ENCODE measurements at regions not wholly inside any gene's neighbourhood (a gene's known extent, or its start where the extent isn't known, plus 50 kb on each side); places are given as distances from the start of the nearest gene placed in this dataset.

GRCh38 chr2:17309741-17310339, 208.4 kb downstream of the RAD51AP2 start:
- no peak overlapping the region for H3K4me3 ChIP-seq
- no peaks in the 10 kb centered on the region for H3K4me1 ChIP-seq (ENCODE audit: insufficient read depth)
- H3K36me3 ChIP-seq (replicated peaks; ENCODE audit: insufficient read depth, low read depth) = no peaks in the 10 kb centered on the region
- no peaks in the 10 kb centered on the region for H4K20me1 ChIP-seq (ENCODE audit: insufficient read depth, poor library complexity, severe bottlenecking)
- no peak overlapping the region for H2AFZ ChIP-seq
- DNase-seq (ENCODE audit: low spot score) = peak; percentile 86
- H3K79me2 ChIP-seq = no peaks in the 10 kb centered on the region
- WGBS (ENCODE audit: low lambda C conversion rate, missing lambda C conversion rate) = 8% methylated on average over 6 of the region's 6 CpGs
- H3K4me2 ChIP-seq = no peak overlapping the region
- H3K9me3 ChIP-seq (ENCODE audit: low read depth) = no peaks in the 10 kb centered on the region
- H3K27me3 ChIP-seq = no peaks in the 10 kb centered on the region
- no peaks in the 10 kb centered on the region for H3K9me2 ChIP-seq (replicated peaks; ENCODE audit: insufficient read depth)
- no peak overlapping the region for H3K27ac ChIP-seq
- TF ChIP-seq EZH2 (IDR thresholded peaks at IDR 0.05; ENCODE audit: borderline replicate concordance) = no peak
- no peak for TF ChIP-seq EZH2phosphoT487 (IDR thresholded peaks at IDR 0.05; ENCODE audit: low read depth, severe bottlenecking, unreplicated experiment)
- TF ChIP-seq CTCF (IDR thresholded peaks at IDR 0.05; ENCODE audit: poor library complexity) = peak; percentile 79

- no peak for DNase-seq (ENCODE audit: low spot score)
- H3K9me3 ChIP-seq (ENCODE audit: low read depth) = no peaks in the 10 kb centered on the region
- H2AFZ ChIP-seq = no peak overlapping the region
- H3K27me3 ChIP-seq = no peaks in the 10 kb centered on the region
- H3K4me3 ChIP-seq = no peak overlapping the region
- no peaks in the 10 kb centered on the region for H3K4me1 ChIP-seq (ENCODE audit: insufficient read depth)
- no peaks in the 10 kb centered on the region for H4K20me1 ChIP-seq (ENCODE audit: insufficient read depth, poor library complexity, severe bottlenecking)
- H3K4me2 ChIP-seq = no peak overlapping the region
- no peak overlapping the region for H3K27ac ChIP-seq
- no peaks in the 10 kb centered on the region for H3K79me2 ChIP-seq
- no peaks in the 10 kb centered on the region for H3K36me3 ChIP-seq (replicated peaks; ENCODE audit: insufficient read depth, low read depth)
- no peak for TF ChIP-seq EZH2 (IDR thresholded peaks at IDR 0.05; ENCODE audit: borderline replicate concordance)
- no peak for TF ChIP-seq CTCF (IDR thresholded peaks at IDR 0.05; ENCODE audit: poor library complexity)
- H3K9me2 ChIP-seq (replicated peaks; ENCODE audit: insufficient read depth) = no peaks in the 10 kb centered on the region
- WGBS (ENCODE audit: low lambda C conversion rate, missing lambda C conversion rate) = 100% methylated on average over 2 of the region's 2 CpGs
These were observed 209.1 kb downstream of the RAD51AP2 start for GRCh38 chr2:17309181-17309580.

DNA sequence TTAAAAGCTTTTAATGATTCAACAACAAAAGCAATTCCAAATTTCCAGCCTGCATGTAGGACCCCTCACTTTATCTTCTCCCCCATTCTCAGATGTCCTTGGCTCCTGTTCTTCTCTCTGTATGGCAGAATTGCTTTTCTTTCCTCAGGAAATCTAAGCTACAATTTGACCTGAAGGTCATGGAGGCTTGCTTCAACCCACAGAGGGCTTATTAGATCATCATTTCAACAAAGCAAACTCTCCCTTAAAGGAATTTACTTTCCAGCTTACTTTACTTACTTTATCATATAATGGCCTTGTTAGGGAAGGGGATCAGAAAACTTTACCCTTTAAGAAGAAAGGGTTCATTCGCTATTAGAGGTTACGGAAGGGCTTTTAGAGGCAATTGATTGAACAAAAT, 211.5 kb downstream of the RAD51AP2 start:
- no peak overlapping the region for H3K27ac ChIP-seq
- H3K9me2 ChIP-seq (replicated peaks; ENCODE audit: insufficient read depth) = no peaks in the 10 kb centered on the region
- H2AFZ ChIP-seq = no peak overlapping the region
- no peak for TF ChIP-seq EZH2phosphoT487 (IDR thresholded peaks at IDR 0.05; ENCODE audit: low read depth, severe bottlenecking, unreplicated experiment)
- TF ChIP-seq CTCF (IDR thresholded peaks at IDR 0.05; ENCODE audit: poor library complexity) = no peak
- no peak for TF ChIP-seq EZH2 (IDR thresholded peaks at IDR 0.05; ENCODE audit: borderline replicate concordance)
- no peaks in the 10 kb centered on the region for H3K4me1 ChIP-seq (ENCODE audit: insufficient read depth)
- H3K4me2 ChIP-seq = no peak overlapping the region
- no peak for DNase-seq (ENCODE audit: low spot score)
- no peaks in the 10 kb centered on the region for H3K27me3 ChIP-seq
- H3K4me3 ChIP-seq = no peak overlapping the region
- H3K9me3 ChIP-seq (ENCODE audit: low read depth) = no peaks in the 10 kb centered on the region
- no peaks in the 10 kb centered on the region for H3K36me3 ChIP-seq (replicated peaks; ENCODE audit: insufficient read depth, low read depth)
- no peaks in the 10 kb centered on the region for H4K20me1 ChIP-seq (ENCODE audit: insufficient read depth, poor library complexity, severe bottlenecking)
- no peaks in the 10 kb centered on the region for H3K79me2 ChIP-seq
- 77% methylated on average over 2 of the region's 2 CpGs for WGBS (ENCODE audit: low lambda C conversion rate, missing lambda C conversion rate)

DNA sequence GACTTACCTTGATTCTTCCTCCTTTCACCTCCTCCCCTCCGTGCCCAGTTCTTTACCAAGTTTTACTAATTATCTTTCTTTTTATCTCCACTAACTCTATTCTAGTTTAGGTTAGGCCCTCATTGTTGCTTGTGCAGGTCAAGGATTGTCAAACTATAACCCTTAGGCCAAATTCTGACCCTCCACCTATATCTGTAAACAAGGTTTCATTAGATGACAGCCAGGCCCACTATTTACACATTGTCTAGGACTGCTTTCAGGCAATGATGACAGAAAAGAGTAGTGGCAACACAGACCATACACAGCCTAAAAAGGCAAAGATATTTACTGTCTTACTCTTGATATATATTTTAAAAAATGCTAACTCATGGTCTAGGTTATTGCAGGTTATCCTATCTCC, 212.0 kb downstream of the RAD51AP2 start:
- no peak for DNase-seq (ENCODE audit: low spot score)
- Histone ChIP-seq H3K27me3 (no peaks in the 10 kb centered on the region), H3K79me2 (no peaks in the 10 kb centered on the region), H3K9me2 (replicated peaks; ENCODE audit: insufficient read depth) (no peaks in the 10 kb centered on the region), H3K4me1 (ENCODE audit: insufficient read depth) (no peaks in the 10 kb centered on the region), H4K20me1 (ENCODE audit: insufficient read depth, poor library complexity, severe bottlenecking) (no peaks in the 10 kb centered on the region), H3K4me3 (no peak overlapping the region), H3K9me3 (ENCODE audit: low read depth) (no peaks in the 10 kb centered on the region), H2AFZ (no peak overlapping the region), H3K4me2 (no peak overlapping the region), H3K36me3 (replicated peaks; ENCODE audit: insufficient read depth, low read depth) (no peaks in the 10 kb centered on the region), H3K27ac (no peak overlapping the region)
- no peak for TF ChIP-seq CTCF (IDR thresholded peaks at IDR 0.05; ENCODE audit: poor library complexity)
- no peak for TF ChIP-seq EZH2phosphoT487 (IDR thresholded peaks at IDR 0.05; ENCODE audit: low read depth, severe bottlenecking, unreplicated experiment)
- TF ChIP-seq EZH2 (IDR thresholded peaks at IDR 0.05; ENCODE audit: borderline replicate concordance) = no peak
- 73% methylated on average over 1 of the region's 1 CpG for WGBS (ENCODE audit: low lambda C conversion rate, missing lambda C conversion rate)

Data from hepatocyte (in vitro differentiated cells).